NCI-H2196 treated with DMSO at 0.1 percent for 48 hours (cell line): ENCODE measurements at regions not wholly inside any gene's neighbourhood (a gene's known extent, or its start where the extent isn't known, plus 50 kb on each side); places are given as distances from the start of the nearest gene placed in this dataset.
"Not testable (repeated sequence)": the region's sequence is repeated elsewhere in the genome, so short reads cannot be mapped to it uniquely, and the experiment has no call there.

Source experiments
- DNase-seq: peaks from one replicate; lab custom pipeline; 2025; ENCODE audit not compliant: unreplicated experiment; lab: John Stamatoyannopoulos, UW

GRCh38 chr1:188668083-188668482 lies 1809.6 kb downstream of the BRINP3 start:
- DNase-seq = no peak

- DNase-seq = no peak
These were observed 1807.8 kb downstream of the BRINP3 start for GRCh38 chr1:188669728-188670382.

- no peak for DNase-seq
These were observed 1806.8 kb downstream of the BRINP3 start for GRCh38 chr1:188670837-188671236.

GRCh38 chr1:188672153-188672552 lies 1805.5 kb downstream of the BRINP3 start:
- DNase-seq = no peak

GRCh38 chr1:188689542-188689941 lies 1788.1 kb downstream of the BRINP3 start:
- no peak for DNase-seq

GRCh38 chr1:188700116-188700515 lies 1777.5 kb downstream of the BRINP3 start:
- no peak for DNase-seq

- no peak for DNase-seq
These were observed 1770.9 kb downstream of the BRINP3 start for GRCh38 chr1:188706742-188707141.

- no peak for DNase-seq
These were observed 1768.7 kb downstream of the BRINP3 start for GRCh38 chr1:188708795-188709535.

- no peak for DNase-seq
These were observed 1762.1 kb downstream of the BRINP3 start for GRCh38 chr1:188715566-188715965.

GRCh38 chr1:188719735-188720134 lies 1757.9 kb downstream of the BRINP3 start:
- DNase-seq = no peak

- DNase-seq = no peak
These were observed 1754.2 kb downstream of the BRINP3 start for GRCh38 chr1:188723332-188724020.

- no peak for DNase-seq
These were observed 1748.6 kb downstream of the BRINP3 start for GRCh38 chr1:188729039-188729438.

- no peak for DNase-seq
These were observed 1742.1 kb downstream of the BRINP3 start for GRCh38 chr1:188735567-188735966.

- DNase-seq = not testable (repeated sequence)
These were observed 1728.4 kb downstream of the BRINP3 start for GRCh38 chr1:188749275-188749674.

- DNase-seq = not testable (repeated sequence)
These were observed 1725.6 kb downstream of the BRINP3 start for GRCh38 chr1:188752027-188752426.

- not testable (repeated sequence) for DNase-seq
These were observed 1719.9 kb downstream of the BRINP3 start for GRCh38 chr1:188757747-188758146.

GRCh38 chr1:188761226-188761625 lies 1716.4 kb downstream of the BRINP3 start:
- DNase-seq = no peak

- DNase-seq = no peak
These were observed 1715.4 kb downstream of the BRINP3 start for GRCh38 chr1:188762166-188762743.

- no peak for DNase-seq
These were observed 1714.1 kb downstream of the BRINP3 start for GRCh38 chr1:188763541-188763940.

GRCh38 chr1:188769181-188769580 lies 1708.5 kb downstream of the BRINP3 start:
- no peak for DNase-seq

- no peak for DNase-seq
These were observed 1707.7 kb downstream of the BRINP3 start for GRCh38 chr1:188769936-188770335.

GRCh38 chr1:188778578-188778977 lies 1699.1 kb downstream of the BRINP3 start:
- DNase-seq = no peak
